ENCODE measurements at regions not wholly inside any gene's neighbourhood (a gene's known extent, or its start where the extent isn't known, plus 50 kb on each side); places are given as distances from the start of the nearest gene placed in this dataset.

DNA sequence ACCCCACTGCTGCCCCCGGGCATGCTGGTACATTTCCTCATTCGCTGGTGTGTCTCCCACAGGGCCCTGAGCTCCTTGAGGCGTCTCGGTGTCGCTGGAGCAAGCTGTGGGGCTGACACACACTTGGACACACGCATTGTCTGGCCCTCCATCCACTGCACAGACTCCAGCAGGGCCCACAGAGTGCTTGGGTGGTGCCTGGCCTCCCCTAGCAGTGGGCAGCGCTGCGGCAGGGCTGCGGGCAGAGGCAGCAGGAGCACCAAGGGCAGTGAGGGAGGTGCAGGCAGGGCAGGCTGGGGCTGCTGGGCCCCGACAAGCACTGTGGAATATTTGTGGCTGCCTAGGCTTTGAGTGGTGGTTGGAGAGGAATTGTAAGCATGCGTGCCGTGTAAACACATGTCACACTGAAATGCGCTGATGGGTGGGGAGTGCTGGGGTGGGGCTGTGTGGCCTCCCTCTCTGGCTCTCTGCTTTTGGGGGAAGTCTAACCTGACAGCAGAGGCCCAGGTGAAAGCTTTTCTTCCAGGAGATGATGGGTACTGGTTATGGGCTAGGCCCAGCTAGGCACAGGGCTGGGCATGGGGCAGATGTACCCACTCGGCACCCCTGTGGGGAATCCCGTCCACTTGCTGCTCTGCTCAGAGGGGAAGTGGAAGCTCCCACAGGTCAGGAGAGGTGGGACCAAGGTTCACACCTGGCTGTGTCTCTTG, 55.5 kb upstream of the HS6ST1 start:
- DNase-seq (ENCODE audit: extremely low read depth in 1 of 4, low spot score in 3 of 4) = no peak
- no TSS peak for BruUV-seq (replicated peaks)
- ChIA-PET CTCF (ENCODE audit: low intra/inter-chr PET ratio) (no interaction called here), POLR2A (interaction anchor here (0.6 kb wide), 1 partner anchor 1004 kb away, joined by 4 read pairs; no protein-coding TSS in a partner anchor)
- H3K4me3 ChIP-seq = no peak overlapping the region
- H3K27me3 ChIP-seq (ENCODE audit: control insufficient read depth in 2 of 2, insufficient read depth in 2 of 2, low read length in 2 of 2) = peaks cover 13 to 89% of the 10 kb centered on the region in 2 experiments
- ATAC-seq = no peak
- 2% methylated on average over 12 of the region's 15 CpGs for WGBS (ENCODE audit: insufficient coverage, low coverage, missing lambda C conversion rate)
- H4K20me1 ChIP-seq (replicated peaks; ENCODE audit: control insufficient read depth, insufficient read depth, low read length) = no peaks in the 10 kb centered on the region
- FAIRE-seq = no peak
- in situ Hi-C loops (cut with MboI) = no loop called here
- H3K79me2 ChIP-seq (ENCODE audit: control insufficient read depth, insufficient read depth, low read length) = no peaks in the 10 kb centered on the region
- no peak overlapping the region for H3K27ac ChIP-seq (ENCODE audit: extremely low read depth, low read depth, low read length)
- H3K9me3 ChIP-seq (replicated peaks; ENCODE audit: control insufficient read depth, insufficient read depth, low read depth, low read length) = no peaks in the 10 kb centered on the region
- no peak overlapping the region; a peak in 1 of 4 replicates for H3K9ac ChIP-seq (ENCODE audit: insufficient read depth in 1 of 2, low read depth in 2 of 2, low read length in 2 of 2)
- H2AFZ ChIP-seq (ENCODE audit: low read depth, low read length) = no peak overlapping the region
- TF ChIP-seq POLR2AphosphoS5 (IDR thresholded peaks at IDR 0.05; ENCODE audit: control insufficient read depth, insufficient read depth, low read depth, low read length) (no peak), IFI16 (CRISPR knock-in tag; IDR thresholded peaks at IDR 0.05) (no peak), PURB (CRISPR knock-in tag; IDR thresholded peaks at IDR 0.05; ENCODE audit: low read depth) (no peak), GABPB2 (CRISPR knock-in tag; conservative IDR thresholded peaks at IDR 0.05) (no peak), CHD2 (IDR thresholded peaks at IDR 0.05; ENCODE audit: low read depth, low read length) (no peak), ZNF41 (CRISPR knock-in tag; conservative IDR thresholded peaks at IDR 0.05) (no peak), RBM34 (IDR thresholded peaks at IDR 0.05; ENCODE audit: borderline replicate concordance, insufficient read depth, low read length) (no peak)
- TF ChIP-seq, protein P1, sequence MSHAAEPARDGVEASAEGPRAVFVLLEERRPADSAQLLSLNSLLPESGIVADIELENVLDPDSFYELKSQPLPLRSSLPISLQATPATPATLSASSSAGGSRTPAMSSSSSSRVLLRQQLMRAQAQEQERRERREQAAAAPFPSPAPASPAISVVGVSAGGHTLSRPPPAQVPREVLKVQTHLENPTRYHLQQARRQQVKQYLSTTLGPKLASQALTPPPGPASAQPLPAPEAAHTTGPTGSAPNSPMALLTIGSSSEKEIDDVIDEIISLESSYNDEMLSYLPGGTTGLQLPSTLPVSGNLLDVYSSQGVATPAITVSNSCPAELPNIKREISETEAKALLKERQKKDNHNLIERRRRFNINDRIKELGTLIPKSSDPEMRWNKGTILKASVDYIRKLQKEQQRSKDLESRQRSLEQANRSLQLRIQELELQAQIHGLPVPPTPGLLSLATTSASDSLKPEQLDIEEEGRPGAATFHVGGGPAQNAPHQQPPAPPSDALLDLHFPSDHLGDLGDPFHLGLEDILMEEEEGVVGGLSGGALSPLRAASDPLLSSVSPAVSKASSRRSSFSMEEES (CRISPR knock-in tag; IDR thresholded peaks at IDR 0.05) = no peak
- no peak overlapping the region for H3K4me2 ChIP-seq (ENCODE audit: insufficient read depth, low read length)
- no peaks in the 10 kb centered on the region for H3K9me1 ChIP-seq (ENCODE audit: control insufficient read depth, insufficient read depth, low read length)
- no peaks in the 10 kb centered on the region for H3K36me3 ChIP-seq (ENCODE audit: control insufficient read depth, insufficient read depth, low read length)
- peaks cover 0 to 4% of the 10 kb centered on the region in 2 experiments; a peak in 1 of 5 replicates for H3K4me1 ChIP-seq (replicated peaks in 1 of 2; ENCODE audit: control insufficient read depth in 2 of 2, insufficient read depth in 2 of 2, low read length in 2 of 2)
- intact Hi-C loops (cut with micrococcal nuclease) = no loop called here
